ENCODE measurements at regions not wholly inside any gene's neighbourhood (a gene's known extent, or its start where the extent isn't known, plus 50 kb on each side); places are given as distances from the start of the nearest gene placed in this dataset.

- H3K27me3 ChIP-seq (ENCODE audit: insufficient read depth, poor library complexity, severe bottlenecking) = no peaks in the 10 kb centered on the region
- H3K4me3 ChIP-seq (replicated peaks; ENCODE audit: insufficient read depth, low read length) = no peak overlapping the region
- no peak for DNase-seq (ENCODE audit: low read depth in 1 of 2, low spot score in 1 of 2)
- TF ChIP-seq POLR2AphosphoS5 (IDR thresholded peaks at IDR 0.05; ENCODE audit: low read depth) = no peak
- TF ChIP-seq, protein P1, sequence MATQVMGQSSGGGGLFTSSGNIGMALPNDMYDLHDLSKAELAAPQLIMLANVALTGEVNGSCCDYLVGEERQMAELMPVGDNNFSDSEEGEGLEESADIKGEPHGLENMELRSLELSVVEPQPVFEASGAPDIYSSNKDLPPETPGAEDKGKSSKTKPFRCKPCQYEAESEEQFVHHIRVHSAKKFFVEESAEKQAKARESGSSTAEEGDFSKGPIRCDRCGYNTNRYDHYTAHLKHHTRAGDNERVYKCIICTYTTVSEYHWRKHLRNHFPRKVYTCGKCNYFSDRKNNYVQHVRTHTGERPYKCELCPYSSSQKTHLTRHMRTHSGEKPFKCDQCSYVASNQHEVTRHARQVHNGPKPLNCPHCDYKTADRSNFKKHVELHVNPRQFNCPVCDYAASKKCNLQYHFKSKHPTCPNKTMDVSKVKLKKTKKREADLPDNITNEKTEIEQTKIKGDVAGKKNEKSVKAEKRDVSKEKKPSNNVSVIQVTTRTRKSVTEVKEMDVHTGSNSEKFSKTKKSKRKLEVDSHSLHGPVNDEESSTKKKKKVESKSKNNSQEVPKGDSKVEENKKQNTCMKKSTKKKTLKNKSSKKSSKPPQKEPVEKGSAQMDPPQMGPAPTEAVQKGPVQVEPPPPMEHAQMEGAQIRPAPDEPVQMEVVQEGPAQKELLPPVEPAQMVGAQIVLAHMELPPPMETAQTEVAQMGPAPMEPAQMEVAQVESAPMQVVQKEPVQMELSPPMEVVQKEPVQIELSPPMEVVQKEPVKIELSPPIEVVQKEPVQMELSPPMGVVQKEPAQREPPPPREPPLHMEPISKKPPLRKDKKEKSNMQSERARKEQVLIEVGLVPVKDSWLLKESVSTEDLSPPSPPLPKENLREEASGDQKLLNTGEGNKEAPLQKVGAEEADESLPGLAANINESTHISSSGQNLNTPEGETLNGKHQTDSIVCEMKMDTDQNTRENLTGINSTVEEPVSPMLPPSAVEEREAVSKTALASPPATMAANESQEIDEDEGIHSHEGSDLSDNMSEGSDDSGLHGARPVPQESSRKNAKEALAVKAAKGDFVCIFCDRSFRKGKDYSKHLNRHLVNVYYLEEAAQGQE (IDR thresholded peaks at IDR 0.05; ENCODE audit: insufficient replicate concordance, low read depth) = no peak
- no peak for TF ChIP-seq SPI1 (IDR thresholded peaks at IDR 0.05; ENCODE audit: borderline replicate concordance, low read depth)
- TF ChIP-seq GABPA (IDR thresholded peaks at IDR 0.05; ENCODE audit: low read depth) = no peak
- H3K27ac ChIP-seq (replicated peaks) = no peak overlapping the region
Measured at GRCh38 chr7:94304878-94305277, 89.8 kb upstream of the COL1A2 start.

- no peaks in the 10 kb centered on the region for H3K27me3 ChIP-seq (ENCODE audit: insufficient read depth, poor library complexity, severe bottlenecking)
- TF ChIP-seq, protein P1 (IDR thresholded peaks at IDR 0.05; ENCODE audit: insufficient replicate concordance, low read depth) = no peak
- no peak for TF ChIP-seq SPI1 (IDR thresholded peaks at IDR 0.05; ENCODE audit: borderline replicate concordance, low read depth)
- no peak for TF ChIP-seq GABPA (IDR thresholded peaks at IDR 0.05; ENCODE audit: low read depth)
- TF ChIP-seq CTCF (IDR thresholded peaks at IDR 0.05; ENCODE audit: insufficient read depth, low read length) = no peak
- TF ChIP-seq POLR2AphosphoS5 (IDR thresholded peaks at IDR 0.05; ENCODE audit: low read depth) = no peak
- no peak overlapping the region for H3K27ac ChIP-seq (replicated peaks)
- no peak for DNase-seq (ENCODE audit: low read depth in 1 of 2, low spot score in 1 of 2)
- H3K4me3 ChIP-seq (replicated peaks; ENCODE audit: insufficient read depth, low read length) = no peak overlapping the region
Measured at GRCh38 chr7:94305836-94306235, 88.9 kb upstream of the COL1A2 start.

- no peak for DNase-seq (ENCODE audit: low read depth in 1 of 2, low spot score in 1 of 2)
- Histone ChIP-seq H3K27ac (replicated peaks) (no peak overlapping the region), H3K4me3 (replicated peaks; ENCODE audit: insufficient read depth, low read length) (no peak overlapping the region)
Measured at GRCh38 chr7:94307399-94308048, 87.2 kb upstream of the COL1A2 start.

GRCh38 chr7:94311515-94311914, 83.2 kb upstream of the COL1A2 start:
- no peak for TF ChIP-seq CTCF (IDR thresholded peaks at IDR 0.05; ENCODE audit: insufficient read depth, low read length)
- TF ChIP-seq, protein P1 (IDR thresholded peaks at IDR 0.05; ENCODE audit: insufficient replicate concordance, low read depth) = no peak
- no peak for TF ChIP-seq POLR2AphosphoS5 (IDR thresholded peaks at IDR 0.05; ENCODE audit: low read depth)
- TF ChIP-seq GABPA (IDR thresholded peaks at IDR 0.05; ENCODE audit: low read depth) = no peak
- no peak for TF ChIP-seq SPI1 (IDR thresholded peaks at IDR 0.05; ENCODE audit: borderline replicate concordance, low read depth)
- Histone ChIP-seq H3K27me3 (ENCODE audit: insufficient read depth, poor library complexity, severe bottlenecking) (no peaks in the 10 kb centered on the region), H3K27ac (replicated peaks) (no peak overlapping the region), H3K4me3 (replicated peaks; ENCODE audit: insufficient read depth, low read length) (no peak overlapping the region)
- no peak for DNase-seq (ENCODE audit: low read depth in 1 of 2, low spot score in 1 of 2)

More at GRCh38 chr7:94307399-94308048, 87.2 kb upstream of the COL1A2 start:
- no peaks in the 10 kb centered on the region for H3K27me3 ChIP-seq (ENCODE audit: insufficient read depth, poor library complexity, severe bottlenecking)
- TF ChIP-seq, protein P1 (IDR thresholded peaks at IDR 0.05; ENCODE audit: insufficient replicate concordance, low read depth) = no peak
- no peak for TF ChIP-seq POLR2AphosphoS5 (IDR thresholded peaks at IDR 0.05; ENCODE audit: low read depth)
